Subcutaneous abdominal adipose tissue (tissue), 5 donors: ENCODE measurements at regions not wholly inside any gene's neighbourhood (a gene's known extent, or its start where the extent isn't known, plus 50 kb on each side); places are given as distances from the start of the nearest gene placed in this dataset.
"Not testable (repeated sequence)": the region's sequence is repeated elsewhere in the genome, so short reads cannot be mapped to it uniquely, and the experiment has no call there.

Source experiments
- H3K27ac ChIP-seq: one replicate; pipeline ENCODE4 v1.7.0; 2013; ENCODE audit warnings: low read depth, mild to moderate bottlenecking, inconsistent platforms, low read length, moderate library complexity
- H3K27me3 ChIP-seq, 5 donors: one replicate each; pipeline ENCODE4 v1.7.0; 2013; ENCODE audit warnings: low read length in 5 of 5, inconsistent platforms in 1 of 5; ENCODE audit not compliant: control insufficient read depth in 5 of 5, insufficient read depth in 4 of 5
- H3K36me3 ChIP-seq, 5 donors: one replicate each; pipeline ENCODE4 v1.7.0; 2013; ENCODE audit warnings: low read length in 5 of 5; ENCODE audit not compliant: control insufficient read depth in 5 of 5, insufficient read depth in 5 of 5
- H3K4me1 ChIP-seq, 5 donors: one replicate each; pipeline ENCODE4 v1.7.0; 2013; ENCODE audit warnings: low read length in 5 of 5, mild to moderate bottlenecking in 3 of 5, moderate library complexity in 1 of 5; ENCODE audit not compliant: control insufficient read depth in 5 of 5, insufficient read depth in 5 of 5
- H3K4me3 ChIP-seq, 5 donors: one replicate each; pipeline ENCODE4 v1.7.0; 2013; ENCODE audit warnings: low read length in 5 of 5, low read depth in 1 of 5
- H3K9ac ChIP-seq, 5 donors: one replicate each; pipeline ENCODE4 v1.7.0; 2013; ENCODE audit warnings: low read length in 5 of 5, mild to moderate bottlenecking in 4 of 5, moderate library complexity in 3 of 5
- H3K9me3 ChIP-seq, 5 donors: one replicate each; pipeline ENCODE4 v1.7.0; 2013; ENCODE audit warnings: low read length in 5 of 5; ENCODE audit not compliant: control insufficient read depth in 5 of 5
- donor health status: healthy.
- donor health status: healthy.
- donor health status: healthy.
- donor health status: healthy.
- donor health status: healthy.

DNA sequence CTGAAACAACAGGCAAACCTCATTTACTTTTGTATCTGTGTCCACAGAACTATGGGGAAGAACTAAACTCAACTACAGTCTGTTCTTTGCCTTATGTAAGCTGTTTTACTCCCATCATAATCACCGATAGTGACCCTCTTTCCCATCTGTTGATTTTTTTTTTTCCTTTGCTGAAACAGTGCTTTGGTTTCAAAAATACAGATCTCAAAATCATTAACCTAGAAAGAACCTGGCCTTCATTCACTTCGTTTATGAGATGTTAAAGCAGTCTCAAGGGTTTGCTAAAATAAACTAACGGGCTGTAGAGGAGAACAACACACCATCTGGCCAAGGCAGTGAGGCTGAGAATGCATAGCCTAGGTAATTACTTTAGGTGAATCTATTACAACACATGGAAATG lies 706.6 kb upstream of the ZNF608 start:
- H3K27me3 ChIP-seq, result no peaks in the 10 kb centered on the region
- no peak overlapping the region for H3K9ac ChIP-seq
- no peaks in the 10 kb centered on the region for H3K9me3 ChIP-seq
- no peak overlapping the region for H3K4me3 ChIP-seq
- no peaks in the 10 kb centered on the region for H3K36me3 ChIP-seq
- H3K4me1 ChIP-seq, result peaks cover 0 to 3% (median 0%) of the 10 kb centered on the region in 5 donors
- H3K27ac ChIP-seq, result no peak overlapping the region

DNA sequence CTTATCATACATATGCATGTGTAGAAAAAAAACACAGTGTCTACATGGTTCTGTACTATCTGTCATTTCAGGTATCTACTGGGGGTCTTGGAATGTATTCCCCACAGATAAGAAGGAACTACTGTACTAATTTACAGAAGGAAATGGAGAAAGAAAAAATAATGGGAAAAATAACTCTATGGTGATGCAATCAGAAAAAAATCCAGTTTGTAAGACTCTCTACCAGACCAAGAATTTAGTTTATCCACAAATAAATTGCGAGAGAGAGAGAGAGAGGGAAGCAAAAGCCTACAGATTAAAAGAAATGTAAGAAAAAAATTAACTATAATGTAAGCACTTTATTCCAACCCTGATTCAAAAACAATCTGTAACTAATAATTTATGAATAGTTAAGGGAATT lies 708.6 kb upstream of the ZNF608 start:
- H3K36me3 ChIP-seq, result no peaks in the 10 kb centered on the region
- peaks cover 0 to 3% (median 0%) of the 10 kb centered on the region in 5 donors for H3K4me1 ChIP-seq
- H3K9me3 ChIP-seq, result no peaks in the 10 kb centered on the region
- no peak overlapping the region for H3K27ac ChIP-seq
- no peak overlapping the region for H3K4me3 ChIP-seq
- H3K27me3 ChIP-seq, result no peaks in the 10 kb centered on the region
- H3K9ac ChIP-seq, result no peak overlapping the region

DNA sequence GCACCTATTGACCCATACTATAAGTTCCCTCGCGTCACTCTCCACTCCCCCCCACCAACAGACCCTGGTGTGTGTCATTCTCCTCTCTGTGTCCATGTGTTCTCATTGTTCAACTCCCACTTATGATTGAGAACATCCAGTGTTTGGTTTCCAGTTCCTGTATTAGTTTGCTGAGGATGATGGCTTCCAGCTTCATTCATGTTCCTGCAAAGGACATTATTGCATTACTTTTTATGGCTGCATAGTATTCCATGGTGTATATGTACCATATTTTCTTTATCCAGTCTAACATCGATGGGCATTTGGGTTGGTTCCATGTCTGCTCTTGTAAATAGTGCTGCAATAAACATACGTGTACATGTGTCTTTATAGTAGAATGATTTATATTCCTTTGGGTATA lies 709.6 kb upstream of the ZNF608 start:
- H3K27ac ChIP-seq, H3K9ac ChIP-seq, H3K4me3 ChIP-seq, H3K27me3 ChIP-seq, H3K36me3 ChIP-seq, H3K4me1 ChIP-seq, H3K9me3 ChIP-seq: not testable (repeated sequence)

DNA sequence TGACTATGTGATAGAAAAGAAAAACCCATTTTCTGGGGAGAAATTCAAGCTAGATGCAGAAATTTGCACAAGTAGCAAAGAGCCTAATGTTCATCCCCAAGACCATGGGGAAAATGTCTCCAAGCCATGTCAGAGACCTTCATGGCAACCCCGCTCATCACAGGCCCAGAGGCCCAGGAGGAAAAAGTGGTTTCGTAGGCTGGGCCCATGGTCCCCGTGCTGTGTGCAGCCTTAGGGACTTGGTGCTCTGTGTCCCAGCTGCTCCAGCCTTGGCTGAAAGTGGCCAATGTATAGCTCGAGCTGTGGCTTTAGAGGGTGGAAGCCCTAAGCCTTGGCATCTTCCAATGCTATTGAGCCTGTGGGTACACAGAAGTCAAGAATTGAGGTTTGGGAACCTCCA lies 711.2 kb upstream of the ZNF608 start:
- Histone ChIP-seq H3K9ac (no peak overlapping the region), H3K4me1 (no peaks in the 10 kb centered on the region), H3K4me3 (no peak overlapping the region), H3K27ac (no peak overlapping the region), H3K27me3 (no peaks in the 10 kb centered on the region), H3K36me3 (no peaks in the 10 kb centered on the region), H3K9me3 (no peaks in the 10 kb centered on the region)

DNA sequence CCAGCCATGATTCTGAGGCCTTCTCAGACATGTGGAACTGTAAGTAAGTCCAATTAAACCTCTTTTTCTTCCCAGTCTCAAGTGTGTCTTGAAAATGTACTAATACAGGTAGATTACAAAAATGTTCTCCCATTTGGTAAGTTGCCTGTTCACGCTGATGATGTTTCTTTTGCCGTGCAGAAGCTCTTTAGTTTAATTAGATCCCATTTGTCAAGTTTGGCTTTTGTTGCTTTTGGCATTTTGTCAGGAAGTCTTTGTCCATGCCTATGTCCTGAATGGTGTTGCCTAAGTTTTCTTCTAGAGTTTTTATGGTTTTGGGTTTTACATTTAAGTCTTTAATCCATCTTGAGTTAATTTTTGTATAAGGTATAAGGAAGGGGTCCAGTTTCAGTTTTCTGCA lies 712.5 kb upstream of the ZNF608 start:
- not testable (repeated sequence) for H3K36me3 ChIP-seq, H3K4me3 ChIP-seq, H3K4me1 ChIP-seq, H3K27ac ChIP-seq, H3K9ac ChIP-seq, H3K9me3 ChIP-seq, H3K27me3 ChIP-seq

DNA sequence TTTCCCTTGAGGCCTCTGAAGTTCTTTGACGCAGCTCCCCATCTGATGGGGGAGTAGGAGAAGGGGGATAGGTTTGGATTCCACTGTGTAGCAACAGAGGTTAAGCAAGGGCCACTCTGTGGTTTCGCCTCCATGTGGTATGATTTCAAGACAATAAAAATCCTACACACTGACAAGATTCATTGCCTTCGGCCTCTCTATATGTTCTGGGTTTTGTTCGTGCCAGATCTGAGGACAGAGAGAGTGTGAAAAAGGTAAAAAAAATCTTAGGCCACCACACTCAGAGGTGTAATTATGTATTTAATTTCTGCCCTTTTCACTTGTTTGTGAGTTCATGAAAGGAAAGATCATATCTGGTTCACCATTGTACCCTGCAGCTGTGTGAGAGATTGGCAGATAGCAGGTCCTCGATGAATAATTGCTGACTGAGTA lies 715.2 kb upstream of the ZNF608 start:
- Histone ChIP-seq H3K27ac (no peak overlapping the region), H3K4me3 (no peak overlapping the region), H3K27me3 (no peaks in the 10 kb centered on the region), H3K9ac (no peak overlapping the region), H3K4me1 (peaks cover 0 to 5% (median 0%) of the 10 kb centered on the region in 5 donors), H3K36me3 (no peaks in the 10 kb centered on the region), H3K9me3 (no peaks in the 10 kb centered on the region)

DNA sequence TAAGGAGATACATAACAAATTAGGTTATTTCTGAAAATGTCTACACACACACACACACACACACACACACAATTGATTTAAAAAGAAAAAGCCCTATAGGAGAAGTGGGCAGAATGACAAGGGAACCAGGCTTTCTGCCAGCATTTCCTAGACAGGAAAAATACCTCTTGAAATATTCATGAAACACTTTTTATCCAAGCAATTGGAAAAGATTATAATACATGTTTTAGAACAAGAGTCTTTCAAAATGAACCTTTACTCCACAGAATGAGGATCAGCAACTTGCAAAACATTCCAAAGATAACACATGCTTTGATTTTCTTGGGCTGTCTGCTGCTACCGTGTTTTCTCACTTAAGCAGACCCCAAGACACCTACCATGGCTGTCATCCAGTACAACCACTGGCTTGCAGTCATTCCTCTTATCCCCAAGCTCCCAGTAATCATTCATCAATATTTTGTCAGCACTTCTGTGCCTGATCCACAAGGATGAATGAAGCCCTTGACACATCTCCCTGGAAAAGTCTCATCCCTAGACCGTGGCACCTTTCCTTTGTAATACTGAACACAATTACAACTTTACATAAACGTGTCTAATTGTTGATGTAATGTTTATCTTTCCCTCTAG lies 717.1 kb upstream of the ZNF608 start:
- Histone ChIP-seq H3K9me3 (no peaks in the 10 kb centered on the region), H3K36me3 (no peaks in the 10 kb centered on the region), H3K27ac (no peak overlapping the region), H3K4me3 (no peak overlapping the region), H3K9ac (no peak overlapping the region), H3K4me1 (peaks cover 0 to 5% (median 0%) of the 10 kb centered on the region in 5 donors), H3K27me3 (no peaks in the 10 kb centered on the region)

DNA sequence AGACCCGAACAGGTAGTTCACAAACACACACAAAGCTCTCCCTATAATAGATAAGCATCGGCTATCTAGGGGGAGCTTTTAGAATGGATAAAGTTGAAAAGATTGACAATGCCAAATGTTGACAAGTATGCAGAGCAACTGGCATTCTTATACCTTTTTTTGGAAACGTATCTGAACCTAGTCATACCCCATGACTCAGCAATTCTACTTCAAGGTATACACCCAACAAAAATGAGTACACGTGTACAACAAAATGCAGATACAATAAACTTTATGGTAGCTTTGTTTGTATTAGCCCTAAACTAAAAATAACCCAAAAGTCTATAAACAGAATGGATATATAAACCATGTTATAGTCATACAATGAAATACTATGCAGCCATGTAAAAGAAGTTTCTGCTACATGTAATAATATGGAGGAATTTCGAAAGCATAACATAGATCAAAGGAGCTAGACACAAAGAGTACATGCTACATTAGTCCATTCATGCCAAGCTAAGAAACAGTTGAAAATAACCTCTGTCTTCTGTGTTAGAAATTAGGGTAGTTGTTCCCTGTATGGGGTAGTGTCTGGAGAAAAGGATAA lies 718.5 kb upstream of the ZNF608 start:
- H3K9me3 ChIP-seq, result no peaks in the 10 kb centered on the region
- no peak overlapping the region for H3K27ac ChIP-seq
- H3K36me3 ChIP-seq, result no peaks in the 10 kb centered on the region
- H3K4me1 ChIP-seq, result peaks cover 0 to 5% (median 0%) of the 10 kb centered on the region in 5 donors
- H3K4me3 ChIP-seq, result no peak overlapping the region
- H3K9ac ChIP-seq, result no peak overlapping the region
- no peaks in the 10 kb centered on the region for H3K27me3 ChIP-seq

DNA sequence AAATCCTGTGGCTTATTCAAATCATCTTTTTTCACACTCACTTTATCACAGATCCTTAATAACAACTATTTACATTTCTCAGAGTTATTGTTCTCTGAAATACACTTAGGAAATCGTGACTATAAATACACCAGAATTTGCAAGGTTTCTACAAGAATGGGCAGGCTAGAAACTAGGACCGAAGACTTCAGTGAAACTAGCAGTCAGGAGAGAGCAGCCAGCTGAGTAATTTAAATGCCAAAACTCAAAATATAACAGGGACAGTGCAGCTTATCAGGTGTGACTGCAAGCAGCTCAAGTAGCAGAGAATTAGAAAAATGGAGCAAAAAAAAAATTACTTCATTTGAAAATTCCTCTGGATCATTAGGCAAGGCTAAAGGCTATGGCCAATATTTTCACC lies 719.3 kb upstream of the ZNF608 start:
- Histone ChIP-seq H3K9me3 (no peaks in the 10 kb centered on the region), H3K4me3 (no peak overlapping the region), H3K27ac (no peak overlapping the region), H3K36me3 (no peaks in the 10 kb centered on the region), H3K27me3 (no peaks in the 10 kb centered on the region), H3K4me1 (peaks cover 0 to 5% (median 0%) of the 10 kb centered on the region in 5 donors), H3K9ac (no peak overlapping the region)

DNA sequence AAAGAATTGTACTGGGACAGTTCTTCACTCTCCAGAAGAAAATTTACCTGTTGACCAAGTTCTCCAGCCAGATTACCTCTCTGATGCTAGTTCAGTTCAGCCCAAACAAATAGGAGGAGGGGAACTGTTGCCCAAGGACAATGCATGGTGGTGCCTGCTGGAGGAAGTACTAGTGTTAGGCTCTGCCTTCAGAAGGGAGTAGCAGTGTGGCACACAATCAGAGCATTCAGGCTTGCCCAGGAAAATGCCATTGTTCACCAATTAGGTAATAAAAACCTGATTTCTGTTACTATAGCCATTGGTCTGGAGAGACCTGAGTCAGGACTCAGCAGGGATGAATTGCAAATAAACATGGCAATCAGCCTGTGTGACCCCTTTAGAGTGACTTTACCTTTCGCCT lies 720.8 kb upstream of the ZNF608 start:
- Histone ChIP-seq H3K27me3 (no peaks in the 10 kb centered on the region), H3K4me1 (peaks cover 0 to 5% (median 0%) of the 10 kb centered on the region in 5 donors), H3K27ac (no peak overlapping the region), H3K9me3 (no peaks in the 10 kb centered on the region), H3K36me3 (no peaks in the 10 kb centered on the region), H3K9ac (no peak overlapping the region), H3K4me3 (no peak overlapping the region)
